Keratinocyte (primary cell): ENCODE measurements at regions not wholly inside any gene's neighbourhood (a gene's known extent, or its start where the extent isn't known, plus 50 kb on each side); places are given as distances from the start of the nearest gene placed in this dataset.

Source experiments
- DNase-seq: peaks from one replicate; pipeline ENCODE4 v3.0.0-alpha.2; 2011; ENCODE audit warnings: low read depth, missing footprints, low spot score
- FAIRE-seq: peaks from 2 replicates; lab custom pipeline; 2011; peaks lifted over from hg19 to GRCh38; lab: Jason Lieb, UNC
- H2AFZ ChIP-seq: 2 replicates; pipeline ENCODE4 v1.6.0; 2012; ENCODE audit warnings: low read length, control low read depth, inconsistent platforms; ENCODE audit not compliant: control insufficient read depth
- H3K27ac ChIP-seq: 2 replicates; pipeline ENCODE4 v1.5.1; 2011; ENCODE audit warnings: low read length; ENCODE audit not compliant: control insufficient read depth, insufficient read depth
- H3K27me3 ChIP-seq: 3 replicates; pipeline ENCODE4 v1.6.0; 2011; ENCODE audit warnings: low read length; ENCODE audit not compliant: control insufficient read depth, insufficient read depth; ENCODE audit errors: extremely low read depth
- H3K36me3 ChIP-seq, 2 experiments: 2 replicates in 1 of 2; 3 replicates in 1 of 2; pipeline ENCODE4 v1.5.1; 2011; ENCODE audit warnings: low read length in 2 of 2, mild to moderate bottlenecking in 1 of 2; ENCODE audit not compliant: control insufficient read depth in 2 of 2, insufficient read depth in 2 of 2; ENCODE audit errors: extremely low read depth in 1 of 2
- H3K4me1 ChIP-seq: 3 replicates; pipeline ENCODE4 v1.5.1; 2011; ENCODE audit warnings: low read length; ENCODE audit not compliant: control insufficient read depth, insufficient read depth; ENCODE audit errors: extremely low read depth
- H3K4me2 ChIP-seq: 3 replicates; pipeline ENCODE4 v1.6.0; 2011; ENCODE audit warnings: low read depth, low read length; ENCODE audit not compliant: control insufficient read depth, insufficient read depth; ENCODE audit errors: extremely low read depth
- H3K4me3 ChIP-seq, 3 experiments: fragments of 200-600 bp in 1 of 3; sonication (generic) in 1 of 3; 2 replicates in 2 of 3; 3 replicates in 1 of 3; pipeline ENCODE4 v1.5.1; 2011 to 2016; ENCODE audit warnings: low read length in 3 of 3, mild to moderate bottlenecking in 3 of 3, control low read depth in 2 of 3, inconsistent platforms in 1 of 3, low read depth in 1 of 3, mixed read lengths in 1 of 3, mixed run types in 1 of 3, moderate library complexity in 1 of 3; ENCODE audit not compliant: control insufficient read depth in 2 of 3, insufficient read depth in 2 of 3; ENCODE audit errors: extremely low read depth in 1 of 3
- H3K79me2 ChIP-seq: 2 replicates; pipeline ENCODE4 v1.6.0; 2012; ENCODE audit warnings: low read length; ENCODE audit not compliant: control insufficient read depth, insufficient read depth
- H3K9ac ChIP-seq: 3 replicates; pipeline ENCODE4 v1.6.0; 2011; ENCODE audit warnings: low read length; ENCODE audit not compliant: control insufficient read depth, insufficient read depth; ENCODE audit errors: extremely low read depth
- H3K9me1 ChIP-seq: 3 replicates; pipeline ENCODE4 v1.6.0; 2011; ENCODE audit warnings: low read length; ENCODE audit not compliant: control insufficient read depth, insufficient read depth; ENCODE audit errors: extremely low read depth
- H3K9me3 ChIP-seq: 2 replicates; pipeline ENCODE4 v1.5.1; 2012; ENCODE audit warnings: low read depth, low read length; ENCODE audit not compliant: control insufficient read depth
- H4K20me1 ChIP-seq: 3 replicates; pipeline ENCODE4 v1.6.0; 2011; ENCODE audit warnings: low read length; ENCODE audit not compliant: control insufficient read depth, insufficient read depth; ENCODE audit errors: extremely low read depth
- EZH2 ChIP-seq: IDR thresholded peaks from one replicate; pipeline ENCODE4 v1.6.1; 2012; ENCODE audit warnings: inconsistent platforms, mild to moderate bottlenecking, low read length, moderate library complexity
- dilution Hi-C: fragments of 300-500 bp; cut with MboI; formaldehyde crosslinking; loops from one replicate; pipeline ENCODE4 v1.7.0; 2020; ENCODE audit warnings: low sequenced_read_pairs; ENCODE audit not compliant: extremely low pct_ligation_motif_present
- TF ChIP-seq, protein P1 (sequence below), 3 experiments: IDR thresholded peaks in 1 of 3; conservative IDR thresholded peaks in 1 of 3; optimal IDR thresholded peaks in 1 of 3; 2 replicates in 2 of 3; 3 replicates in 1 of 3; pipeline versions ENCODE3 to v1.5.1; 2011; ENCODE audit warnings: low read length in 3 of 3, mild to moderate bottlenecking in 3 of 3, moderate library complexity in 2 of 3, control low read depth in 1 of 3, inconsistent platforms in 1 of 3; ENCODE audit not compliant: insufficient read depth in 2 of 3; ENCODE audit errors: extremely low read depth in 1 of 3

DNA sequence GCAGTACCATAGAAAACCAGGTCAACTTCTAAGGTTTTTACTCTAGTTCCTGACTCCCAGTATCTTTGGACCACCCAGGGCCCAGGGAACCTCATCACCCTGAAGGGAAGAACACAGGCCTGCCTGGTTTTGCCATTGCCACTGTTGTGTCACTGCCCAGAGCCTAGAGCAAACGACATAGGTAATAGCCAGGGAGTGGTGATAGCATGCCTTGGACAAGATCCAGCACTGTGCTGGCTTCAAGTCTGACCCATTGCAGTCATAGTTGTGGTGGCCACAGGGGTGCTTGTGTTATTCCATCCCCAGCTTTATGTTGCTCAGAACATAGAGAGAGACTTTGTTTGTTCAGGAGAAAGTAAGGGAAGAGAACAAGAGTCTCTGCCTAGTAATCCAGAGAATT is 2310.2 kb downstream of the LRRC4C start:
- Histone ChIP-seq H2AFZ (no peak overlapping the region), H3K9me3 (no peaks in the 10 kb centered on the region), H3K4me2 (no peak overlapping the region), H3K27ac (no peak overlapping the region), H3K27me3 (no peaks in the 10 kb centered on the region), H4K20me1 (no peaks in the 10 kb centered on the region), H3K9ac (no peak overlapping the region), H3K9me1 (no peaks in the 10 kb centered on the region), H3K79me2 (no peaks in the 10 kb centered on the region), H3K4me1 (no peaks in the 10 kb centered on the region), H3K36me3 (no peaks in the 10 kb centered on the region), H3K4me3 (no peak overlapping the region)
- dilution Hi-C loops: no loop called here
- DNase-seq (no peak), FAIRE-seq (no peak)
- TF ChIP-seq, protein P1, sequence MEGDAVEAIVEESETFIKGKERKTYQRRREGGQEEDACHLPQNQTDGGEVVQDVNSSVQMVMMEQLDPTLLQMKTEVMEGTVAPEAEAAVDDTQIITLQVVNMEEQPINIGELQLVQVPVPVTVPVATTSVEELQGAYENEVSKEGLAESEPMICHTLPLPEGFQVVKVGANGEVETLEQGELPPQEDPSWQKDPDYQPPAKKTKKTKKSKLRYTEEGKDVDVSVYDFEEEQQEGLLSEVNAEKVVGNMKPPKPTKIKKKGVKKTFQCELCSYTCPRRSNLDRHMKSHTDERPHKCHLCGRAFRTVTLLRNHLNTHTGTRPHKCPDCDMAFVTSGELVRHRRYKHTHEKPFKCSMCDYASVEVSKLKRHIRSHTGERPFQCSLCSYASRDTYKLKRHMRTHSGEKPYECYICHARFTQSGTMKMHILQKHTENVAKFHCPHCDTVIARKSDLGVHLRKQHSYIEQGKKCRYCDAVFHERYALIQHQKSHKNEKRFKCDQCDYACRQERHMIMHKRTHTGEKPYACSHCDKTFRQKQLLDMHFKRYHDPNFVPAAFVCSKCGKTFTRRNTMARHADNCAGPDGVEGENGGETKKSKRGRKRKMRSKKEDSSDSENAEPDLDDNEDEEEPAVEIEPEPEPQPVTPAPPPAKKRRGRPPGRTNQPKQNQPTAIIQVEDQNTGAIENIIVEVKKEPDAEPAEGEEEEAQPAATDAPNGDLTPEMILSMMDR (optimal IDR thresholded peaks at IDR 0.05 in 1 of 3, IDR thresholded peaks at IDR 0.05 in 1 of 3, conservative IDR thresholded peaks at IDR 0.05 in 1 of 3; ENCODE audit: extremely low read depth in 1 of 3, insufficient read depth in 2 of 3, low read length in 3 of 3): no peak
- TF ChIP-seq EZH2: no peak

DNA sequence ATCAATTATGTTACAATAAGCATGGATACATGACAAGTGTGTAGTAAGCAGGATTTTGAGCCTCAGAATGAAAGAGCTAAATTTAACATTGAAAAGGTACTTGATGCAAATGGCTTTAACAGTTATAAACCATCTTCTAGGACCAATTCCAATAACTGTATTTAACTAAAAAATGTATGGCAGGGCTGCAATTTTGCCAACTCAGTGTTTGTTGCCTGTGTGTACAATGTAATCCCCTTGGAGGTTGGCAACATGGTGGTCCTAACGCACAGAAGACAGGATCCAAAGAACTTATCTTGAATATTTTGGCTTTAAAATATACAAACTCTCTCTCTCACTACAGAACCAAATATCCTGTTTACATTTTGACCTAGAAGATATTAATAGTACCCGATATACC is 2314.1 kb downstream of the LRRC4C start:
- H3K79me2 ChIP-seq: no peaks in the 10 kb centered on the region
- H3K4me1 ChIP-seq: no peaks in the 10 kb centered on the region
- H4K20me1 ChIP-seq: no peaks in the 10 kb centered on the region
- no peaks in the 10 kb centered on the region for H3K36me3 ChIP-seq
- H3K4me3 ChIP-seq: no peak overlapping the region
- no peaks in the 10 kb centered on the region for H3K9me3 ChIP-seq
- TF ChIP-seq, protein P1 (optimal IDR thresholded peaks at IDR 0.05 in 1 of 3, IDR thresholded peaks at IDR 0.05 in 1 of 3, conservative IDR thresholded peaks at IDR 0.05 in 1 of 3; ENCODE audit: extremely low read depth in 1 of 3, insufficient read depth in 2 of 3, low read length in 3 of 3): no peak
- no peak for TF ChIP-seq EZH2
- H3K4me2 ChIP-seq: no peak overlapping the region
- H3K9me1 ChIP-seq: no peaks in the 10 kb centered on the region
- no peak overlapping the region for H3K27ac ChIP-seq
- DNase-seq: no peak
- dilution Hi-C loops: no loop called here
- no peak overlapping the region for H2AFZ ChIP-seq
- no peak overlapping the region for H3K9ac ChIP-seq
- FAIRE-seq: no peak
- no peaks in the 10 kb centered on the region for H3K27me3 ChIP-seq
